H1 (cell line): ENCODE measurements at regions not wholly inside any gene's neighbourhood (a gene's known extent, or its start where the extent isn't known, plus 50 kb on each side); places are given as distances from the start of the nearest gene placed in this dataset.

Source experiments
- E2F6 ChIP-seq: IDR thresholded peaks from 2 replicates; pipeline ENCODE4 v1.6.1; 2012; ENCODE audit warnings: inconsistent platforms
- POU5F1 ChIP-seq: IDR thresholded peaks from 2 replicates; pipeline ENCODE4 v1.6.1; 2011; ENCODE audit warnings: low read depth, mild to moderate bottlenecking, low read length, moderate library complexity

- TF ChIP-seq E2F6 (no peak), POU5F1 (no peak)
- TF ChIP-seq, all 59 proteins: peak for 0
Observed at GRCh38 chr1:69483246-69483645, 84.5 kb upstream of the LRRC7 start (continued).
